PC-9 (cell line): ENCODE measurements at regions not wholly inside any gene's neighbourhood (a gene's known extent, or its start where the extent isn't known, plus 50 kb on each side); places are given as distances from the start of the nearest gene placed in this dataset.

Source experiments
- CTCF ChIP-seq: fragments of 200-600 bp; sonication (generic); conservative IDR thresholded peaks from 2 replicates; pipeline ENCODE4 v1.6.1; 2017; ENCODE audit warnings: mixed run types, antibody characterized with exemption, mild to moderate bottlenecking, moderate library complexity
- EZH2 ChIP-seq: fragments of 200-600 bp; sonication (generic); IDR thresholded peaks from 2 replicates; pipeline ENCODE4 v1.8.0; 2017; ENCODE audit warnings: antibody characterized with exemption, low read depth

- no peak for TF ChIP-seq CTCF
- no peak for TF ChIP-seq EZH2
Measured at GRCh38 chr10:28453926-28454325, 79.0 kb upstream of the WAC start.
